Duodenal mucosa (tissue), 2 donors: ENCODE measurements at regions not wholly inside any gene's neighbourhood (a gene's known extent, or its start where the extent isn't known, plus 50 kb on each side); places are given as distances from the start of the nearest gene placed in this dataset.

Experiments
- H3K27ac ChIP-seq: one replicate; pipeline ENCODE4 v1.7.0; 2013; ENCODE audit warnings: low read depth, low read length
- H3K27me3 ChIP-seq, 2 donors: one replicate each; pipeline ENCODE4 v1.7.0; 2013; ENCODE audit warnings: low read length in 2 of 2, control low read depth in 1 of 2; ENCODE audit not compliant: insufficient read depth in 2 of 2, control insufficient read depth in 1 of 2
- H3K36me3 ChIP-seq, 2 donors: one replicate each; pipeline ENCODE4 v1.7.0; 2013; ENCODE audit warnings: low read length in 2 of 2, control low read depth in 1 of 2; ENCODE audit not compliant: insufficient read depth in 2 of 2, control insufficient read depth in 1 of 2
- H3K4me1 ChIP-seq, 2 donors: one replicate each; pipeline ENCODE4 v1.7.0; 2013; ENCODE audit warnings: low read length in 2 of 2, control low read depth in 1 of 2; ENCODE audit not compliant: insufficient read depth in 2 of 2, control insufficient read depth in 1 of 2
- H3K4me3 ChIP-seq, 2 donors: one replicate each; pipeline ENCODE4 v1.7.0; 2013; ENCODE audit warnings: low read length in 2 of 2, low read depth in 1 of 2
- H3K9ac ChIP-seq, 2 donors: one replicate each; pipeline ENCODE4 v1.7.0; 2013; ENCODE audit warnings: low read length in 2 of 2, low read depth in 1 of 2
- H3K9me3 ChIP-seq, 2 donors: one replicate each; pipeline ENCODE4 v1.7.0; 2013; ENCODE audit warnings: low read length in 2 of 2, control low read depth in 1 of 2; ENCODE audit not compliant: control insufficient read depth in 1 of 2

DNA sequence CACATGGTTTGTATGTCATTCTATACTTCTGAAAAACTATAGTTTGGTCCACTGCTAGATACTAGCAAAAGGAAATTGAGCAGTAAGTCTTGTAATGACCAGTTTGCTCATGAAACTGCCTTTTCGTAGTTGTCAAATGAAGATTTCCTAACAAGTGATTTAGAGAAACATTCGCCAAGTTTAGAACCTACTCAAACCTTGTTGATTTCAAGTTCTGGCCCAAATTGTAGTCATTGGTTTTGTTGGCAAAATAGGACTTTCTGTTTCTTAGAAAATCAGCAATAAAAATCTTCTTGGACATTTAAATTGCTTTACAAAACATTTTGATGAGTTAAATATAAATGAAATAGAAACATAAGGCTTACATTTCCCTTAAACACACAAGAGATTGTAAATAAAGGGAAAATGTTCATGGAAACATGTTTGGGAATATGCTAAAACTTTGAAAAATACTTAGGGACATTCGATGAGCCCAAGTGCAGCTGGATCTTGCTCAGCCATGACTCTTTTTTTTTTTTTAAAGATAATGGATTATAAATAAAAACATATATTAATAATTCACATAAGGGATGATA lies 178.5 kb upstream of the LYPLAL1 start:
- Histone ChIP-seq H3K27me3 (no peaks in the 10 kb centered on the region), H3K27ac (no peak overlapping the region), H3K36me3 (no peaks in the 10 kb centered on the region), H3K9ac (no peak overlapping the region), H3K9me3 (no peaks in the 10 kb centered on the region), H3K4me1 (no peaks in the 10 kb centered on the region), H3K4me3 (no peak overlapping the region)

DNA sequence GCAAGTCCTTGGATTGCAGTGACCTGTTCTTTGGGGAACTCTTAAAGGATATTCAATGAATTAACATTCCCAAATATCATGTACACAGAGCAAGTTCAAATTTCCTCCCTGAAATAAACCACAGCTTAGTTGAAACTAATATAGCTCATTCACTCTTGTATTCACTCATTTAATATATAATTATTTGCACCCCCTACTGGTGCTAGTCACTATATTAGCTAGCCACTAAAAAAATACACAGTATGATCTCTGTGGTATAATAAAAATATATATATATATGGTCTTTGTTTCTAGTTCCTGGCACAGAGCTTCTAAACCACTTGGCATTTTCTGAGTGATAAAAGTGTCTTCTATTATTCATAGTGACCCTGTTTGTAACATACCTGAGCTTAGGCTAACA lies 177.3 kb upstream of the LYPLAL1 start:
- no peaks in the 10 kb centered on the region for H3K9me3 ChIP-seq
- no peak overlapping the region for H3K9ac ChIP-seq
- no peaks in the 10 kb centered on the region for H3K27me3 ChIP-seq

DNA sequence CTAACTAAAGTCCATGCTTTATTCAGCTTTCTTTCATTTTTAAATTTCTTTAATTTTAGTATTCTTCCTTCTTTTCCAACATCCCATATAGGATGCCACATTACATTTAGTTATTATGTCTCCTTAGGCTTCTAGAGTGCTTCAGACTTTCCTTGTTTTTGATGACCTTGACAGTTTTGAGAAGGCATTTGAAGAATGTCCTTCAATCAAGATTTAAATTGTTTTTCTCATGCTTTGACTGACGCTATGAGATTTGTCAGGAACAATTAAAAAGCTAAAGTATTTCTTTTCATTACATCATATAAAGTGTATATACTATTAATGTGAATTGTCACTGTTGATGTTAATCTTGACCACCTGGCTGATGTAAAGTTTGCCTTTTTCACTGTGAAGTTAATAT lies 173.7 kb upstream of the LYPLAL1 start:
- Histone ChIP-seq H3K9ac (no peak overlapping the region), H3K27me3 (no peaks in the 10 kb centered on the region)

More for the DNA sequence above, 177.3 kb upstream of the LYPLAL1 start:
- Histone ChIP-seq H3K36me3 (no peaks in the 10 kb centered on the region), H3K4me3 (no peak overlapping the region), H3K4me1 (no peaks in the 10 kb centered on the region), H3K27ac (no peak overlapping the region)

GRCh38 chr1:219000631-219001030 lies 173.0 kb upstream of the LYPLAL1 start:
- no peak overlapping the region for H3K9ac ChIP-seq
- no peak overlapping the region for H3K4me3 ChIP-seq
- H3K27me3 ChIP-seq = no peaks in the 10 kb centered on the region
- H3K36me3 ChIP-seq = no peaks in the 10 kb centered on the region
- H3K27ac ChIP-seq = no peak overlapping the region
- no peaks in the 10 kb centered on the region for H3K4me1 ChIP-seq
- peaks cover 0 to 5% of the 10 kb centered on the region in 2 donors for H3K9me3 ChIP-seq

More for the DNA sequence above, 173.7 kb upstream of the LYPLAL1 start:
- no peaks in the 10 kb centered on the region for H3K9me3 ChIP-seq
- H3K4me3 ChIP-seq = no peak overlapping the region
- H3K4me1 ChIP-seq = no peaks in the 10 kb centered on the region
- H3K27ac ChIP-seq = no peak overlapping the region
- no peaks in the 10 kb centered on the region for H3K36me3 ChIP-seq

GRCh38 chr1:219010720-219011119 lies 163.0 kb upstream of the LYPLAL1 start:
- Histone ChIP-seq H3K27me3 (no peaks in the 10 kb centered on the region), H3K27ac (no peak overlapping the region), H3K4me3 (no peak overlapping the region)

DNA sequence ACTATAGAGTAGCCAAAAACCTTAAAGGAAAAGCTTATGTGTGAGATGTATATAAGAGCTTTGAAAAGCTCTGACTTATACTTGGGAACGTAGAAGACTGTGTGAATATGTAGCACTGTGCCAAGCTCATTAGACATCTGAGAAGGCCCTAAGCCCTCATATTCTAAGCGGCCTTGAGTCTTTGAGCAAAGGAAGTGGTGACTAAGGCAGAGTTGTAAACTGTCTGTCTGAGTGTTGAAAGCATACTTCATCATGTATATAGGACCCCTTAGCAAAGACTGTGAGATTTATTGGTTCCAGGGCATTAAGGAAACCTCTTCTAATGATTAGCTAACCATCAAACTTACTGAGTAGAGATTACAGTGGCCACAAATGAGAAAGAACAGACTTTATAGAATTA lies 153.3 kb upstream of the LYPLAL1 start:
- H3K36me3 ChIP-seq = no peaks in the 10 kb centered on the region
- H3K27me3 ChIP-seq = no peaks in the 10 kb centered on the region
- no peak overlapping the region for H3K9ac ChIP-seq
- H3K4me3 ChIP-seq = no peak overlapping the region
- H3K4me1 ChIP-seq = no peaks in the 10 kb centered on the region
- H3K27ac ChIP-seq = no peak overlapping the region
- H3K9me3 ChIP-seq = no peaks in the 10 kb centered on the region

More at GRCh38 chr1:219010720-219011119, 163.0 kb upstream of the LYPLAL1 start:
- no peaks in the 10 kb centered on the region for H3K36me3 ChIP-seq
- no peak overlapping the region for H3K9ac ChIP-seq
- no peaks in the 10 kb centered on the region for H3K9me3 ChIP-seq
- no peaks in the 10 kb centered on the region for H3K4me1 ChIP-seq

- Histone ChIP-seq H3K36me3 (no peaks in the 10 kb centered on the region), H3K4me3 (no peak overlapping the region), H3K4me1 (no peaks in the 10 kb centered on the region)
These were observed 152.8 kb upstream of the LYPLAL1 start for GRCh38 chr1:219020846-219021245.

GRCh38 chr1:219027146-219027673 lies 146.5 kb upstream of the LYPLAL1 start:
- Histone ChIP-seq H3K27me3 (no peaks in the 10 kb centered on the region), H3K9me3 (no peaks in the 10 kb centered on the region), H3K9ac (no peak overlapping the region), H3K4me3 (no peak overlapping the region), H3K27ac (no peak overlapping the region), H3K4me1 (no peaks in the 10 kb centered on the region), H3K36me3 (no peaks in the 10 kb centered on the region)

More at GRCh38 chr1:219020846-219021245, 152.8 kb upstream of the LYPLAL1 start:
- H3K27ac ChIP-seq = no peak overlapping the region
- H3K27me3 ChIP-seq = no peaks in the 10 kb centered on the region
- no peaks in the 10 kb centered on the region for H3K9me3 ChIP-seq
- no peak overlapping the region for H3K9ac ChIP-seq

DNA sequence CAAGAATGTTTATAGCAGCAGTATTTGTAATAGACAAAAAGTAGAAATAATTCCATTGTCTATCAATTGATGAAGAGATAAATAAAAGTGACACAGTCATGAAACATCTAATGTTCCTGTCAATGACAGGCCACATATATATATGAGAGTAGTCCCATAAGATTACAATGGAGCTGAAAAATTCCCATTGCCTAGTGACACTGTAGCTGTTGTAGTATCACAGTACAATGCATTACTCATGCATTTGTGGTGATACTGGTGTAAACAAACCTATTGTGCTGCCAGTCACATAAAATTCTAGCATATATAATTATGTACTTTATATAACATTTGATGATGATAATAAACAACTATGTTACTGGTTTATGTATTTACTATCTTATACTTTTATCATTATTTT lies 141.9 kb upstream of the LYPLAL1 start:
- no peak overlapping the region for H3K4me3 ChIP-seq
- H3K27ac ChIP-seq = no peak overlapping the region
- no peak overlapping the region for H3K9ac ChIP-seq
- H3K27me3 ChIP-seq = no peaks in the 10 kb centered on the region
- no peaks in the 10 kb centered on the region for H3K4me1 ChIP-seq
- H3K36me3 ChIP-seq = no peaks in the 10 kb centered on the region
- H3K9me3 ChIP-seq = no peaks in the 10 kb centered on the region

- Histone ChIP-seq H3K9ac (no peak overlapping the region), H3K9me3 (no peaks in the 10 kb centered on the region), H3K27me3 (no peaks in the 10 kb centered on the region), H3K4me3 (no peak overlapping the region), H3K36me3 (no peaks in the 10 kb centered on the region), H3K27ac (no peak overlapping the region), H3K4me1 (no peaks in the 10 kb centered on the region)
These were observed 135.3 kb upstream of the LYPLAL1 start for GRCh38 chr1:219038398-219038797.
